HCT116 (cell line): ENCODE measurements at regions not wholly inside any gene's neighbourhood (a gene's known extent, or its start where the extent isn't known, plus 50 kb on each side); places are given as distances from the start of the nearest gene placed in this dataset.

Experiments
- ATAC-seq: fragments of 200-7000 bp; cut with Tn5 transposase; 2 replicates; pipeline ENCODE4 v1.9.1; 2020; ENCODE audit warnings: mild to moderate bottlenecking, moderate library complexity
- BruUV-seq: library from RNA; stranded (reverse); fragments of 400-500 nt; replicated peaks from 2 replicates; lab custom pipeline; 2021; lab: Mats Ljungman, UMichigan
- CTCF ChIA-PET: fragments of 300-600 bp; sonication (Branson Sonifier 250); formaldehyde crosslinking; loops from one replicate; lab custom pipeline; 2021; ENCODE audit warnings: antibody characterized with exemption; lab: Charles Lee
- POLR2A ChIA-PET: fragments of 300-600, 350-600 bp; sonication (Branson Sonifier 250); formaldehyde crosslinking; loops from one replicate; lab custom pipeline; 2021; ENCODE audit warnings: antibody characterized with exemption; lab: Charles Lee
- RAD21 ChIA-PET, 2 experiments: fragments of 300-600 bp; sonication (Branson Sonifier 250); formaldehyde crosslinking; loops; one replicate each; lab custom pipeline; 2023; ENCODE audit warnings: low total read pairs in 2 of 2; ENCODE audit not compliant: uncharacterized antibody in 2 of 2, unreplicated experiment in 2 of 2, low non-redundant PET in 1 of 2; lab: Charles Lee
- DNase-seq: peaks from one replicate; pipeline ENCODE4 v3.0.0-alpha.2; 2010; ENCODE audit warnings: low read depth, low spot score
- H2AFZ ChIP-seq: fragments of 200-600 bp; shearing (Covaris generic), sonication (generic); 2 replicates; pipeline ENCODE4 v1.6.1; 2017; ENCODE audit warnings: low read depth, mixed run types, mixed read lengths, antibody characterized with exemption, low read length; ENCODE audit not compliant: poor library complexity, severe bottlenecking
- H3K27ac ChIP-seq: 2 replicates; pipeline ENCODE4 v1.5.1; 2012; ENCODE audit warnings: low read depth, low read length
- H3K27me3 ChIP-seq: fragments of 200-600 bp; sonication (generic); 2 replicates; pipeline ENCODE4 v1.6.1; 2016; ENCODE audit warnings: mixed run types, low read length, mixed read lengths; ENCODE audit not compliant: insufficient read depth
- H3K36me3 ChIP-seq, 2 experiments: fragments of 200-500 bp in 1 of 2; fragments of 200-600 bp in 1 of 2; sonication (Bioruptor generic) in 1 of 2; sonication (generic) in 1 of 2; 2 replicates each; pipeline versions ENCODE4 v1.5.1 to v1.6.1; 2014 to 2016; ENCODE audit warnings: low read length in 2 of 2, inconsistent platforms in 1 of 2, mixed read lengths in 1 of 2, mixed run types in 1 of 2; ENCODE audit not compliant: insufficient read depth in 2 of 2, control insufficient read depth in 1 of 2
- H3K4me1 ChIP-seq, 2 experiments: fragments of 200-600 bp in 1 of 2; sonication (generic) in 1 of 2; 2 replicates each; pipeline versions ENCODE4 v1.5.1 to v1.6.1; 2012 to 2017; ENCODE audit warnings: low read length in 2 of 2, inconsistent platforms in 1 of 2, mild to moderate bottlenecking in 1 of 2, mixed read lengths in 1 of 2, mixed run types in 1 of 2, moderate library complexity in 1 of 2; ENCODE audit not compliant: insufficient read depth in 2 of 2, control insufficient read depth in 1 of 2
- H3K4me2 ChIP-seq: fragments of 200-600 bp; sonication (generic); 2 replicates; pipeline ENCODE4 v1.6.1; 2017; ENCODE audit warnings: mixed run types, low read length, mixed read lengths
- H3K4me3 ChIP-seq, 2 experiments: fragments of 200-600 bp in 1 of 2; sonication (generic) in 1 of 2; replicated peaks in 1 of 2; 2 replicates each; pipeline ENCODE4 v1.5.1; 2011 to 2016; ENCODE audit warnings: low read length in 2 of 2, control low read depth in 1 of 2, low read depth in 1 of 2, mild to moderate bottlenecking in 1 of 2, mixed read lengths in 1 of 2, mixed run types in 1 of 2
- H3K79me2 ChIP-seq: fragments of 200-600 bp; sonication (generic); 2 replicates; pipeline ENCODE4 v1.6.1; 2017; ENCODE audit warnings: mild to moderate bottlenecking, mixed run types, low read length, moderate library complexity, mixed read lengths; ENCODE audit not compliant: insufficient read depth
- H3K9ac ChIP-seq: fragments of 200-600 bp; sonication (generic); 2 replicates; pipeline ENCODE4 v1.6.1; 2016; ENCODE audit warnings: low read length, mixed read lengths
- H3K9me2 ChIP-seq: fragments of 200-600 bp; sonication (generic), shearing (Covaris generic); 2 replicates; pipeline ENCODE4 v1.6.1; 2017; ENCODE audit warnings: mixed run types, mild to moderate bottlenecking, moderate library complexity; ENCODE audit not compliant: insufficient read depth
- H3K9me3 ChIP-seq, 2 experiments: fragments of 200-500 bp in 1 of 2; fragments of 200-600 bp in 1 of 2; sonication (Bioruptor generic) in 1 of 2; sonication (generic) in 1 of 2; 2 replicates each; pipeline ENCODE4 v1.6.1; 2014 to 2017; ENCODE audit warnings: low read length in 2 of 2, mixed read lengths in 2 of 2, inconsistent platforms in 1 of 2, low read depth in 1 of 2, mild to moderate bottlenecking in 1 of 2, mixed run types in 1 of 2, moderate library complexity in 1 of 2; ENCODE audit not compliant: control insufficient read depth in 1 of 2, insufficient read depth in 1 of 2
- H4K20me1 ChIP-seq: fragments of 200-600 bp; sonication (generic), shearing (Covaris generic); 2 replicates; pipeline ENCODE4 v1.6.1; 2017; ENCODE audit warnings: mixed run types, mild to moderate bottlenecking, moderate library complexity; ENCODE audit not compliant: insufficient read depth
- EGR1 ChIP-seq: IDR thresholded peaks from 2 replicates; pipeline ENCODE4 v1.6.1; 2012; ENCODE audit warnings: low read depth
- ELF1 ChIP-seq: IDR thresholded peaks from 2 replicates; pipeline ENCODE4 v1.6.1; 2012; ENCODE audit warnings: low read depth, borderline replicate concordance
- EZH2phosphoT487 ChIP-seq: fragments of 200-600 bp; IDR thresholded peaks from 2 replicates; pipeline ENCODE4 v1.6.1; 2018; ENCODE audit warnings: antibody characterized with exemption, borderline replicate concordance
- JUND ChIP-seq: IDR thresholded peaks from 2 replicates; pipeline ENCODE4 v1.6.1; 2012
- POLR2A ChIP-seq: IDR thresholded peaks from 2 replicates; pipeline ENCODE4 v1.7.0; 2011; ENCODE audit warnings: borderline replicate concordance; ENCODE audit not compliant: insufficient read depth, insufficient read length; ENCODE audit errors: extremely low read depth
- REST ChIP-seq: IDR thresholded peaks from 2 replicates; pipeline ENCODE4 v1.6.1; 2012; ENCODE audit warnings: low read depth
- TCF7L2 ChIP-seq: IDR thresholded peaks from 2 replicates; pipeline ENCODE4 v1.7.0; 2011; ENCODE audit warnings: borderline replicate concordance, inconsistent platforms; ENCODE audit not compliant: insufficient read depth, insufficient read length; ENCODE audit errors: extremely low read depth
- ZBTB33 ChIP-seq: IDR thresholded peaks from 2 replicates; pipeline ENCODE4 v1.6.1; 2011; ENCODE audit warnings: mild to moderate bottlenecking, low read length, moderate library complexity; ENCODE audit not compliant: insufficient replicate concordance; ENCODE audit errors: extremely low read depth
- intact Hi-C: fragments of 100-400 bp; cut with micrococcal nuclease; formaldehyde crosslinking; loops from 2 replicates; pipeline ENCODE4 v1.10.0; 2022

- no peak overlapping the region for H3K9ac ChIP-seq
- TF ChIP-seq TCF7L2 (no peak), EGR1 (no peak), EZH2phosphoT487 (no peak), REST (no peak), JUND (no peak), ELF1 (no peak), POLR2A (no peak), ZBTB33 (no peak)
- TF ChIP-seq, all 23 proteins: peak for 0
- no peak for DNase-seq
- ChIA-PET CTCF (no interaction called here), RAD21 (no interaction called here), POLR2A (no interaction called here)
- Histone ChIP-seq H3K79me2 (no peaks in the 10 kb centered on the region), H3K27me3 (no peaks in the 10 kb centered on the region), H3K4me3 (no peak overlapping the region), H3K4me1 (no peaks in the 10 kb centered on the region), H3K27ac (no peak overlapping the region), H3K4me2 (no peak overlapping the region), H3K9me3 (no peaks in the 10 kb centered on the region), H3K9me2 (no peaks in the 10 kb centered on the region), H2AFZ (no peak overlapping the region), H4K20me1 (no peaks in the 10 kb centered on the region), H3K36me3 (no peaks in the 10 kb centered on the region)
- intact Hi-C loops, result no loop called here
- BruUV-seq, result no TSS peak
- no peak for ATAC-seq
Observed at GRCh38 chr1:232428036-232428645, 201.8 kb downstream of the SIPA1L2 start.
